GM13977 (cell line): ENCODE measurements at regions not wholly inside any gene's neighbourhood (a gene's known extent, or its start where the extent isn't known, plus 50 kb on each side); places are given as distances from the start of the nearest gene placed in this dataset.

Experiments
- DNase-seq: peaks from one replicate; pipeline ENCODE4 v3.0.0; 2012; ENCODE audit warnings: low spot score
- CTCF ChIP-seq: IDR thresholded peaks from 2 replicates; pipeline ENCODE4 v1.5.1; 2012; ENCODE audit warnings: mild to moderate bottlenecking, control low read depth; ENCODE audit not compliant: insufficient read depth; ENCODE audit errors: extremely low read depth, missing control alignments
- in situ Hi-C: fragments of 300-500 bp; cut with MboI; formaldehyde crosslinking; loops from one replicate; pipeline ENCODE4 v1.12.0; 2022; ENCODE audit warnings: low sequenced_read_pairs, low pct_unique_long_range_greater_than_20kb, mixed read lengths, inconsistent platforms; ENCODE audit not compliant: unreplicated experiment

GRCh38 chr5:74226716-74227485, 413.6 kb downstream of the ENC1 start:
- in situ Hi-C loops, result no loop called here
- no peak for DNase-seq
- no peak for TF ChIP-seq CTCF

GRCh38 chr5:74225587-74225986, 414.9 kb downstream of the ENC1 start:
- in situ Hi-C loops, result no loop called here
- no peak for TF ChIP-seq CTCF
- DNase-seq, result no peak

- TF ChIP-seq CTCF, result no peak
- no peak for DNase-seq
- in situ Hi-C loops, result no loop called here
Observed at GRCh38 chr5:74224331-74224730, 416.2 kb downstream of the ENC1 start.

- DNase-seq, result no peak
- in situ Hi-C loops, result no loop called here
- no peak for TF ChIP-seq CTCF
Observed at GRCh38 chr5:74222806-74223205, 417.7 kb downstream of the ENC1 start.

GRCh38 chr5:74221413-74221812, 419.1 kb downstream of the ENC1 start:
- in situ Hi-C loops, result no loop called here
- no peak for TF ChIP-seq CTCF
- no peak for DNase-seq

GRCh38 chr5:74216012-74216411, 424.5 kb downstream of the ENC1 start:
- no peak for DNase-seq
- in situ Hi-C loops, result no loop called here
- no peak for TF ChIP-seq CTCF
